ENCODE measurements at regions not wholly inside any gene's neighbourhood (a gene's known extent, or its start where the extent isn't known, plus 50 kb on each side); places are given as distances from the start of the nearest gene placed in this dataset.

GRCh38 chr20:22371843-22372242, 212.5 kb downstream of the FOXA2 start:
- TF ChIP-seq POLR2A (IDR thresholded peaks at IDR 0.05; ENCODE audit: low read length) (no peak), GATA1 (IDR thresholded peaks at IDR 0.05; ENCODE audit: low read depth, low read length) (no peak)

All from erythroblast (primary cell).